ENCODE measurements at regions not wholly inside any gene's neighbourhood (a gene's known extent, or its start where the extent isn't known, plus 50 kb on each side); places are given as distances from the start of the nearest gene placed in this dataset.
"Not testable (repeated sequence)": the region's sequence is repeated elsewhere in the genome, so short reads cannot be mapped to it uniquely, and the experiment has no call there.

DNA sequence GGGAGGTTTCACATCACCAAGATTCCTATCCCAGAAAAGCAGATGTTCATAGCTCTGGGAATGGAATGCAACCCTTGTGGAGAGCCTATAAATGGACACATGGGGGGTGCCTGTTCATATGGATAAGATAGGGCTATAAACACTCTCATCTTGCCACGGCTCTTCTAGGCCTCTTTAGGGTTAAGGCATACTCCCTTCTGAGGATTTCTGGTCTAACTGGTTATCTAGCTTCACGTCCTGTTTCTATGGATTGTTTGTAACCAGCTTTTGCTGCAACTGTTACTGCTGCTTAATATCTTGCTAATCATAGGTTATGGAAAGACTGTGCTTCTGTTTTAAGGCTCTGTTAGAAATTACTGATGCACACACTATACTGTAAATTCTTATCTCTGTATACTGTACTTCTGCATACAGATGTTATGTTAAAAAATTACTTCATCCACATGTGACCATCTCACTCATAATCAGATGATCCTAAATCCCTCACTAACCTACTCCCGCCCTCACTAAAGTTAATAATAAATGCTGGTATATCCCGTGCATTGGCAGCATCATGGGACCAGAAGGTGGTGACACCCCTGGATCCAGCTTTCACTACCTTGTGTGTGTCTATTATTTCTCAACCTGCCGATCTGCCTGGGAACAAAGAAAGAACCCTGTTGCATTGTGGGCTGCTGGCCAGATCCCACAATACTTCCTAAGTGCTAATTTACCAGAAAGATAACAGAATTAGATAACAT is 68.7 kb downstream of the PRKAB2 start:
- not testable (repeated sequence) for DNase-seq

DNA sequence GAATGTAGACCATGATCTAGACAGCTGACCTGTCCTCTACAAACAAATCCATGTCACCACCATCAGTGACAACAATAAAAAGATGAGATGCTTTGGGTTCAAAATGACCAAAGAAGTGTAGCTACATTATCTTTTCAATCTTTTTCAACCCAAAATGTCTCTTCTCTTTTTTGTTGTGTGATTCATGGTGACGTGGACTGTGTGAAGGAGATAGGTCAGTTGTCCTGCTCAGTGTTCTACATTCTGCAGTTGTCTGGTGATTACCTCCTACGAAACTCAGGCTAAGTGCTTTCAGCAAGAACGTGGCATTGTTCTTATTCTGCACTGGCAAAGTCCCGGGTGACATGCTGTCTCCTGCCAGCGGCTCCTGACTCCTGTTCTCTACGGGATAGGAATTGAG is 73.1 kb downstream of the PRKAB2 start:
- DNase-seq = no peak

- peak; percentile 41 for DNase-seq
Measured at GRCh38 chr1:147098338-147098973, 73.8 kb downstream of the PRKAB2 start.

- DNase-seq = no peak
Measured at GRCh38 chr1:147095691-147096090, 76.6 kb downstream of the PRKAB2 start.

GRCh38 chr1:147091801-147092200 is 80.5 kb downstream of the PRKAB2 start:
- no peak for DNase-seq

- DNase-seq = no peak
Measured at GRCh38 chr1:147089457-147089856, 82.8 kb downstream of the PRKAB2 start.

DNA sequence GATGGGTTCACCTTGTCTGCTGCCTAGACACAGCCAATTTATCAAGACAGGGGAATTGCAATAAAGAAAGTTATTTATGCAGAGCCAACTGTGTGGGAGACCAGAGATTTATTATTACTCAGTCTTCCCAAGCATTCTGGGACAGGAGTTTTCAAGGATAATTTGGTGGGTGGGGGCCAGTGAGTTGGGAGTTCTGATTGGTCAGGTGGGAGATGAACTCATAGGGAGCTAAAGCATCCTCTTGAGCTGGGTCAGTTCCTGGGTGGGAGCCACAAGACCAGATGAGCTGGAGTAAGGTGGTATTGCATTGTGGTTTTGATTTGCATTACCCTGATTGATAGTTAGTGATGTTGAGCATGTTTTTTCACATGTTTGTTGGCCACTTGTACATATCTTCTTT is 86.1 kb downstream of the PRKAB2 start:
- DNase-seq = no peak

DNA sequence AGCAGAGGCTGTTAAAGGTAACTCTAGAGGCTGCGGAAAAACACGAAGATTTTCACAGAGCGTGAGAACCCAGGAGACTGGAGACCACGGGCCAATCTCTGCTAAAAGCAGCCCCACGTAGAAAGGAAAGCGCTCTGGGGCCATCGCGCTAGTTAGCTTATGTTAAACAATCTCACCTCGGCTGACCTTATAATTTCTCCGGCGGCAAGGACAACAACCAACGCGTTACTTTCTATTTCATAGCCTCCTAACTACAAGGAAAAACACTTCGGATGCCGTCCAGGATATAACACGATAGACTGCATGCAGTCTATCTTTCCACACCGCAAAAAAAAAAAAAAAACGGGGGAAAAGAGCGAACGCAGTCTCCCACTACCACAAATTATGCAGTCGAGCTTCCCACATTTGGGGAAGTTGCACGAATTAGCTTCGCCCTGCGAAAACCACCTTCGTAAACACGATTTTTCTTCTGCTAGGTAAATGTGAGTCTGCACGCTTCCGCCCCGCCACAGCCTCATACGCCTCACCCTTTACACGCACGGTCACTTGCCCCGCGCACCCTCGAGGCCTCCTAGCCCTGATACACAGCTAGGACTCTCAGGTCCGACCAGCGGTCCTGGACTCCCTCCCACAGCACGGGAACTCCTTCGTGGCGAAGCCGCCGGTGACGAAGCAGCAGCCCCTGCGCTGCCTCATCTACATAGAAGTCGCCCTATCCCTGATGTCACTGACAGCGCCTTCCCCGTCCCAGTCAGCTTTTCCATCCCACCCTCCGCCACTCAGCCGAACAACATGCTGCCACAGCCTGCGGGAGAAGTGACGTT is 87.8 kb downstream of the PRKAB2 start:
- no peak for DNase-seq

GRCh38 chr1:147083919-147084272 is 88.4 kb downstream of the PRKAB2 start:
- DNase-seq = no peak

- no peak for DNase-seq
Measured at GRCh38 chr1:147080671-147081394, 91.4 kb downstream of the PRKAB2 start.

DNA sequence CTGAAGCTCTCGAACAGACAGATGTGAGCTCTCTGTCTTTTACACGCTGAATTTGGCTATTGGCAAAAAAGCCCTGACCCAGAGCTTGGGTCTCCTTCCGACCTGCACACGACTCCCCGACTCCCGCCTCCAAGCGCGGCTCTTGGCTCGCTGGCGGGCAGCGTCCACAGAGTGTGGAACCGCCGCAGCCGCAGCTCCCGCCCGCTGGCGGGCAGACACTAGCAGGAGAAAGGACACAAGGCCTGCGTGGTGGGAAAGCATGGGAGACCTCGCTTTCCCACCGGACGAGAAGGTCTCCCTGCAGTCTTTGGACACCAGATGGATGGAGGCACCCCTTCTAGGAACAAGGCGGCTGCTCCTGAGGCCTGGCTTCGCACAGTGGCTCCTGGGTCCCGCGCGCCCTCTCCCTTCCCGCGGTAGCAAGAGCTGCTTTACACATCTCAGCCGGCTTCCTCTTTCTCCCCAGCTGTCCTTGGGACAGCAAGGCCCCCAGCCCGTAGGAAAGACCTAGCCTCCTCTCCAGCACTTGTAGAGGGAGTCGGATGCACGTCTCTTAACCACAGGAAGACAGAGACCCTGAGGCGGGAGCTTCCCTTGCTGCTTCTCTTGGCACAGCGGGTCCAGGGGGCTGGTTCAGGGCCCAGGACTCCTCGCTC is 92.1 kb downstream of the PRKAB2 start:
- DNase-seq = no peak

DNA sequence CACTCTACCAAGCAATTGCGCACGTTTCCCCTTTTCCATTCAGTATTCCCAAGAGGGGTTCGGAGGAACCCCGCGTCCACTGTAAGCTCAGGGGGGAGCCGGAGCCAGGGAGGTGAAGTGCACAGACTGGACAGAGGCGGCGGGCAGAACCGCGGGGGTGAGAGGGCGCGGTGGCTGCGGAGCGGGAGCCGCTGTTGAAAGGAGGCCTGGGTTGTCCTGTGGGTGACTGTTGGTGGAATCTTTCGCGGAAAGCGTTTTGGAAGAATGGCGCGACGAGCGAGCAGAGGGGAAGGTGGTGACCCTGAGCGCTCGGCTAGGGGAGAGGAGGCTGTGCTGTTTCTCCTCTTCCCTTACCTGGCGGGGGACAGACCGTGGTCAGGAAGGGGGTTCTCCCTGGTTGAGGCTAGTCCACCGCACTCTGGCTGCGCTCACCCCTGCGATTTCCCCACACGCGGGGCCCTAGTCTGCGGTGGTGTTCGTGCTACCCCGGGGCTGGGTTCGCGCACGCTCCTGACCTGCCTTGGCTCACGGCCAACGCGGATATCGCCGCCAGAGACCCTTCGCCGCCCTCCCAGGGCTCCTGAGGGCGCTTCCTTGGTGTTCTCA is 92.8 kb downstream of the PRKAB2 start:
- DNase-seq = no peak

- DNase-seq = no peak
Measured at GRCh38 chr1:147078606-147079399, 93.5 kb downstream of the PRKAB2 start.

DNA sequence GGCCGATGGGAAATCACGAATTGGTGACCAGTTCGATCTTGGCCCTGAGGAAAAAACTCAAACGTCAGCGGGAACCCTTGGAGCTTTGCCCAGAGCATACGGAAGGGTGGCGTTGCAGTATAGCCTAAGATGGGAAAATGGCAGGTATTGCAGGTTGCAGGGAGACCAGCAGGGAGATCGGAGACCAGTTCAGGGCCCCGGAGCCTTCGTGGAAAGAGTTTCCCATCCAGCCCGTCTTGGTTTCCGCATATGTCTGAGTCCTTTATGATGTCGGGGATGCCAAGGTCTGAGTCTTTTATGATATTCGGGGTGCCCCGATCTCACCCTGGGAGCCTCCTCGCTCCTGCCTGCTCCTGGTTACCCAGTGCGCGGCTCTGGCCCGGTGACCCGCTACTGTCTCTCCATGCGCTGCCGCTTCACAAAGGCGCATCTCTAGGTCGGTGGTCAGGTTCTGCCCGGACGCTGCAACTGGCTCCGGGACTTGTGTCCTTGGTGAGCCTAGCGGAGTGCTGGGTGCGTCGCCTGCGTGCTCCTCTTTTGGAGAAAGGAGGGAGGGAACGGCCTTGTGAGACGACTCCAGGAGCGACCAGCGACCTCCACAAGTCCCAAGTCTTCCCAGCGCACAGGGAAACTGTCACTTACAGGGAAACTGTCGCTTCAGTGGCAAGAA is 94.2 kb downstream of the PRKAB2 start:
- no peak for DNase-seq

GRCh38 chr1:147077523-147077922 is 94.7 kb downstream of the PRKAB2 start:
- no peak for DNase-seq

DNA sequence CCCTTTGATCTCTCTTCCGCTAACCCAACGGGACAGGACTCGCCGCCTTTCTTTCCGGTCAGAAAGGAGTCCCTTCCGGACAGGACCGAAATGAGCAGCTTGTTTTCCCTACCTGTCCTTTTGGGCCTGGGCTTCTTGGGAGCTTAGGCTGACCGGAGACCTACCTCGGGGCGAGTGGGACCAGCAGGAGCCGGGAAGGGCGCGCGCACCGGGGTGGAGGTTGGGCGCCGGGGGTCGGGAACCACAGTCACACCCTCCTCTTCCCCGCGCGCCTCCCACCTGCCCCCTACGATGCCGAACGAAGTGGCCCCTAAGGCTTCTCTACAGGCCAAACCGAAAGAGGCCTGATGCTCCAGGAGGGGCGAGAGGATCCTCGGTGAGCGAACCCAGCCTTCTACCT is 95.2 kb downstream of the PRKAB2 start:
- no peak for DNase-seq

DNA sequence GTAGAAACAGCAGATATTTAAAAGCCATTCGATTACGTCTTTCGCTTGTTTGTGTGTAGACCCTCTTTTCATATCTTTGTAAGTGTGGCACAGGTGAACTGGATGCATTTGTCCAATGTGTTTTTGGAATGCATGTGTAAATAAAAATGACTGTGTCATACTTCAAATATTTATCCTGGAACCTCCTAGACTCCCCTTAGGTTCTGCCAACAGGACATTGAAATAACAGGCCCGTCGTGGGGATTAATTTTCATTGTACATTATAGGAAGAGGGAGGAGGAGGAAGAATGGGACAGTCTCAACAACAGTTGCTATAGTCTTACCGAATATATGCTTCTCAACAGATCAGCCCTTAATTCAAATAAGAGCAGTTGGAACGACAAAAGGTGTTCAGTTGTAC is 95.8 kb downstream of the PRKAB2 start:
- DNase-seq = no peak

GRCh38 chr1:147072482-147073432 is 99.5 kb downstream of the PRKAB2 start:
- DNase-seq = no peak

- no peak for DNase-seq
Measured at GRCh38 chr1:147071142-147071541, 101.1 kb downstream of the PRKAB2 start.

DNA sequence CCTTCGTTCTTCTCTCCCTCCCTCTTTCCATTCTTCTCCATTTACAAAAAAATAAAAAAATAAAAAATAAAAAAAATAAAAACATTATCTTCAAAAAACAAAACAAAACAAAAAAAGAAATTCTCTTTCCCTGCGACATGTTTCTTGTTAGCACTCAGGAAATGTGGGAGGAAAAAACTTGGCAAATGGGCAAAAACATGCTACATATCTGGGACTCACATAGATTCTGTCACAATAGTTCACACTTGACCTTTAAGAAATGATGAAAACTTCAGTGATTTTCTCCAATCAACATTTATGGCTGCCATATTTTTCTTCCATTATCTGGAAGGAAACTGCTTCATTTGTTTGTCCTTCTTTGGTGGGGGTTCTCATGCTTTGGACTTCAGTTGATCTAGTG is 109.3 kb downstream of the PRKAB2 start:
- no peak for DNase-seq
